ENCODE measurements at regions not wholly inside any gene's neighbourhood (a gene's known extent, or its start where the extent isn't known, plus 50 kb on each side); places are given as distances from the start of the nearest gene placed in this dataset.
"Not testable (repeated sequence)": the region's sequence is repeated elsewhere in the genome, so short reads cannot be mapped to it uniquely, and the experiment has no call there.

DNA sequence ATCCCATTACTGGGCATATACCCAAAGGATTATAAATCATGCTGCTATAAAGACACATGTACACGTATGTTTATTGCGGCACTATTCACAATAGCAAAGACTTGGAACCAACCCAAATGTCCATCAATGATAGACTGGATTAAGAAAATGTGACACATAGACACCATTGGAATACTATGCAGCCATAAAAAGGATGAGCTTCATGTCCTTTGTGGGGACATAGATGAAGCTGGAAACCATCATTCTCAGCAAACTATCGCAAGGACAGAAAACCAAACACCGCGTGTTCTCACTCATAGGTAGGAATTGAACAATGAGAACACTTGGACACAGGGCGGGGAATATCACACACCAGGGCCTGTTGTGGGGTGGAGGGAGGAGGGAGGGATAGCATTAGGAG lies 105.3 kb downstream of the NOC3L start:
- TF ChIP-seq, protein P1, sequence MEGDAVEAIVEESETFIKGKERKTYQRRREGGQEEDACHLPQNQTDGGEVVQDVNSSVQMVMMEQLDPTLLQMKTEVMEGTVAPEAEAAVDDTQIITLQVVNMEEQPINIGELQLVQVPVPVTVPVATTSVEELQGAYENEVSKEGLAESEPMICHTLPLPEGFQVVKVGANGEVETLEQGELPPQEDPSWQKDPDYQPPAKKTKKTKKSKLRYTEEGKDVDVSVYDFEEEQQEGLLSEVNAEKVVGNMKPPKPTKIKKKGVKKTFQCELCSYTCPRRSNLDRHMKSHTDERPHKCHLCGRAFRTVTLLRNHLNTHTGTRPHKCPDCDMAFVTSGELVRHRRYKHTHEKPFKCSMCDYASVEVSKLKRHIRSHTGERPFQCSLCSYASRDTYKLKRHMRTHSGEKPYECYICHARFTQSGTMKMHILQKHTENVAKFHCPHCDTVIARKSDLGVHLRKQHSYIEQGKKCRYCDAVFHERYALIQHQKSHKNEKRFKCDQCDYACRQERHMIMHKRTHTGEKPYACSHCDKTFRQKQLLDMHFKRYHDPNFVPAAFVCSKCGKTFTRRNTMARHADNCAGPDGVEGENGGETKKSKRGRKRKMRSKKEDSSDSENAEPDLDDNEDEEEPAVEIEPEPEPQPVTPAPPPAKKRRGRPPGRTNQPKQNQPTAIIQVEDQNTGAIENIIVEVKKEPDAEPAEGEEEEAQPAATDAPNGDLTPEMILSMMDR (conservative IDR thresholded peaks at IDR 0.05; ENCODE audit: low read length) = not testable (repeated sequence)
- not testable (repeated sequence) for TF ChIP-seq EZH2phosphoT487 (IDR thresholded peaks at IDR 0.05; ENCODE audit: borderline replicate concordance, low read depth, low read length)
